PC-3 (cell line): ENCODE measurements at regions not wholly inside any gene's neighbourhood (a gene's known extent, or its start where the extent isn't known, plus 50 kb on each side); places are given as distances from the start of the nearest gene placed in this dataset.

Experiments
- EZH2phosphoT487 ChIP-seq: fragments of 300-600 bp; sonication (generic); IDR thresholded peaks from 2 replicates; pipeline ENCODE4 v1.6.1; 2018; ENCODE audit warnings: mild to moderate bottlenecking, antibody characterized with exemption, low read length, borderline replicate concordance
- TF ChIP-seq, protein P1 (sequence below): fragments of 300-600 bp; sonication (generic); conservative IDR thresholded peaks from 2 replicates; pipeline ENCODE4 v1.5.1; 2017; ENCODE audit warnings: antibody characterized with exemption, low read depth, mild to moderate bottlenecking, low read length

DNA sequence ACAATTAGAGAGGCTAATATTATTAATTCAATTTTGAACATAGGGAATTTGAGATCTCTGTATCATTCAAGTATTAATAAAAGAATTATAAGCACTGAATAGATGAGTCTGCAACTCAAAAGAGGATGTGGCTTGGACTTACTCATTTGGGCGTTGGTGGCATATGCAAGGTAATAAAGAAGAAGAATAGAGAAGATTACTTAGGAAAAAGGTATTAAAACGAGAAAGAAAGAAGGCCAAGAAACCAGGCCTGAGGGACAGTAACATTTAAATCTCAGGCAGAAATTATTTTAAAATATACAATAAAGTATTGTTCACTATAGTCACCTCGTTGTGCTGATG is 383.0 kb upstream of the INTU start:
- TF ChIP-seq, protein P1, sequence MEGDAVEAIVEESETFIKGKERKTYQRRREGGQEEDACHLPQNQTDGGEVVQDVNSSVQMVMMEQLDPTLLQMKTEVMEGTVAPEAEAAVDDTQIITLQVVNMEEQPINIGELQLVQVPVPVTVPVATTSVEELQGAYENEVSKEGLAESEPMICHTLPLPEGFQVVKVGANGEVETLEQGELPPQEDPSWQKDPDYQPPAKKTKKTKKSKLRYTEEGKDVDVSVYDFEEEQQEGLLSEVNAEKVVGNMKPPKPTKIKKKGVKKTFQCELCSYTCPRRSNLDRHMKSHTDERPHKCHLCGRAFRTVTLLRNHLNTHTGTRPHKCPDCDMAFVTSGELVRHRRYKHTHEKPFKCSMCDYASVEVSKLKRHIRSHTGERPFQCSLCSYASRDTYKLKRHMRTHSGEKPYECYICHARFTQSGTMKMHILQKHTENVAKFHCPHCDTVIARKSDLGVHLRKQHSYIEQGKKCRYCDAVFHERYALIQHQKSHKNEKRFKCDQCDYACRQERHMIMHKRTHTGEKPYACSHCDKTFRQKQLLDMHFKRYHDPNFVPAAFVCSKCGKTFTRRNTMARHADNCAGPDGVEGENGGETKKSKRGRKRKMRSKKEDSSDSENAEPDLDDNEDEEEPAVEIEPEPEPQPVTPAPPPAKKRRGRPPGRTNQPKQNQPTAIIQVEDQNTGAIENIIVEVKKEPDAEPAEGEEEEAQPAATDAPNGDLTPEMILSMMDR: no peak
- TF ChIP-seq EZH2phosphoT487: no peak
